GM12872 (cell line): ENCODE measurements at regions not wholly inside any gene's neighbourhood (a gene's known extent, or its start where the extent isn't known, plus 50 kb on each side); places are given as distances from the start of the nearest gene placed in this dataset.

ENCODE experiments used
- TF ChIP-seq, protein P1 (sequence below): IDR thresholded peaks from 3 replicates; pipeline ENCODE4 v1.5.1; 2011; ENCODE audit warnings: low read depth, mild to moderate bottlenecking, low read length, moderate library complexity; ENCODE audit not compliant: insufficient read depth

DNA sequence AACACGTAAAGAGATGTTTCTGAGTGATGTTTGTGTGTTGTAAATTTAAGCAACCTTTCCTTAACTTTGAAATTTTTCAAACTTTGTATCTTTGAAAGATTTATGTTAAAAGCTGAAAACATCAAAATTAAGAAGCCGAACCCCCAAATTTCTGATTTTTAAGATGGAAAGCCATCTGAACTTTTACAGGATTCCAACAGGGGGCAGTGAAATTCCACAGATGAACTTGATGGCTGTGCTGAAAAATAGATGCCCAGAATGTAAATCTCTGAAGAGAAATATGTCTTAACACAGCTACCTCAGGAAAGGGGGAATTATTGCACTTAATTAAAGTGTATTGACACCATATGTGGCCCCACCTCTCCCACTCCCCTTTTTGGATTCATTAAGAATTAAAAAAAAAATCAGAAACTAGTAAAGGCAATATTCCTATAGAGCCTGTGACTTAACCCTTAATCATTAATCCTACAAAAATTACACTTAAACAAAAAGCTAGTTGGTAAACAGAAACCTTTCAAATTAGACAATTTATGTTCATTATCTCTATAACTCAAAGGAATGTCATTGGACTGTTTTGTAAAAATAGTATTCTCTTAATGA is 597.9 kb downstream of the KCNJ2 start:
- TF ChIP-seq, protein P1, sequence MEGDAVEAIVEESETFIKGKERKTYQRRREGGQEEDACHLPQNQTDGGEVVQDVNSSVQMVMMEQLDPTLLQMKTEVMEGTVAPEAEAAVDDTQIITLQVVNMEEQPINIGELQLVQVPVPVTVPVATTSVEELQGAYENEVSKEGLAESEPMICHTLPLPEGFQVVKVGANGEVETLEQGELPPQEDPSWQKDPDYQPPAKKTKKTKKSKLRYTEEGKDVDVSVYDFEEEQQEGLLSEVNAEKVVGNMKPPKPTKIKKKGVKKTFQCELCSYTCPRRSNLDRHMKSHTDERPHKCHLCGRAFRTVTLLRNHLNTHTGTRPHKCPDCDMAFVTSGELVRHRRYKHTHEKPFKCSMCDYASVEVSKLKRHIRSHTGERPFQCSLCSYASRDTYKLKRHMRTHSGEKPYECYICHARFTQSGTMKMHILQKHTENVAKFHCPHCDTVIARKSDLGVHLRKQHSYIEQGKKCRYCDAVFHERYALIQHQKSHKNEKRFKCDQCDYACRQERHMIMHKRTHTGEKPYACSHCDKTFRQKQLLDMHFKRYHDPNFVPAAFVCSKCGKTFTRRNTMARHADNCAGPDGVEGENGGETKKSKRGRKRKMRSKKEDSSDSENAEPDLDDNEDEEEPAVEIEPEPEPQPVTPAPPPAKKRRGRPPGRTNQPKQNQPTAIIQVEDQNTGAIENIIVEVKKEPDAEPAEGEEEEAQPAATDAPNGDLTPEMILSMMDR = peak; percentile 56

DNA sequence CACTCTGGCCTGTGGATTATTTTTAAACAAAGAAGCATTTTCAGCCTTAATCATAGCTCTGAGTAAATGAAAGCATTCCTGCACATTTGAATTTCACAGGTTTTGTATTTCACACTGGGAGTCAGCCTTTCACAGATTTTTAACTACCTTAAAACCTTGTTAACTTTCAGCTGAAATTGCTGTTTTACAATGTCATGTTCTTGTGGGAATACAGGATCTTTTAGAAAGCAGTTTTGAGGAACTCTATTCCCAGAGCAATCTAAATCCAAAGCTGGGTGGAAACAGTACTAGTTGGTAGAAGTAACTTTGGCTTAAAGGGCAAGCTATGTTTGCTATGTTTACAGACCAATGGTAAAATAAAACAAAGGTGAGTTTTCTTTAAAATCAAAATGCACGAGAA is 600.6 kb downstream of the KCNJ2 start:
- TF ChIP-seq, protein P1 = no peak

DNA sequence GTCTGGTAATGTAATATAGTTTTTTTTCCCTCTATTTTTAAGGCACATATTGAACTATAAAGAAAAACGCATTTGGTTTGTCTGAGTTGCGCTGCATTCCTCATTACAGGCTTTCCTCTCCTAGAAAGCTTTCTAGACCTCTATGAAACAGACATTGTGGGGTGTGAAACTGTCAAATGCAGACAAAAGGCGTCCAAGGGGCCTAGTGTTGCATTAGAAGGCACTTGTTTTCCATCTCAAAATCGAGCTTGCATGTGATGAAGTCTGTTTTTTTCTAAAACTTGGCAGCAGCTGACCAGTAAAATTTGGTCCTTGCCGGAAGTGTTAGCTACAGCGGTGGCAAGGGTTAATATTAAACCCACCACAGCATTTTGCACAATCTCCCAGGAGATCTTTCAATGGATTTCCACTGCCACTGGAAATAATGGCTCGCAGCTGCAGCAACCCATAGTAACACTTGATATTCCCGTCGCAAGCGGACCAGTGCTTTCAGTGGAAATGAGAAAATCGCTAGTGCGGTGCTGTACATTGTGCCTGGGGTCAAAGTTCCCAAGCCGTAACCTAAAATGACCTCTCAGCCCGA is 602.6 kb downstream of the KCNJ2 start:
- TF ChIP-seq, protein P1 = no peak

DNA sequence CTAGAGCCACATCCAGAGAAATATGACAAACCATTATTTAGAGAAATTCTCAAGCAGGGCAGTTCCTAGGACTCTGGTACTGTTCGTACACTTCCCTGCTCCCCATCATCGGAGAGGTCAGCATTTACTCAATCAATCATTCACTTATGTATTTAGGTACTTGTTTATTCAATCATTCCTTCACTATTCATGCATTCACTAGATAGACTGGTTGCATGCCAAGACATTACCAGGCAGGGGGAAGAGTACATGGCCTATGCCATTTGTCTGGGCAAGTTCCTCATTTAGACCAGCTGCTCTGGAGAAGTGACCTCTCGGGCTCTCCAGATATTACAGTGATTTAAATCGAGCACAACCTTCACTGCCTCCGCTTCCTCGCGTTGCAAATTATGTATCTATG is 603.4 kb downstream of the KCNJ2 start:
- TF ChIP-seq, protein P1 = no peak

DNA sequence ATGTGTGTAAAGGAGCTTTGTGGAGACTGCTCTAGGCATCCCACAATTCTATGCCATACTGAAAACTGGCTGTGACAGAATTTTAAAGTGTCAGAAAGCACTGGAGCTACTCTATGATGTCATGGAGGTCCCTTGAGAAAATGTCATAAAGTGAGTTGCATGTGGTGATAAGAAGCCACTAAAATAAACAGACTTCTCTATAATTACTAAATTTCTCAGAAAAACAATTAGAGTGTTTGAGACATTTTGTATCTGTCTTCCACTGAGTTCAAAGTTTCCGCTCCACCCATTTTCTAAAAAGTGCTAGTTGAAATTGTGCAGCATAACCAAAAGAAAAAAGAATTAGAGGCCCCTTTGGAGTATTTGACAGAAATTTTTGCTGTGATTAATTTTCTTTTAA is 603.9 kb downstream of the KCNJ2 start:
- TF ChIP-seq, protein P1 = no peak

DNA sequence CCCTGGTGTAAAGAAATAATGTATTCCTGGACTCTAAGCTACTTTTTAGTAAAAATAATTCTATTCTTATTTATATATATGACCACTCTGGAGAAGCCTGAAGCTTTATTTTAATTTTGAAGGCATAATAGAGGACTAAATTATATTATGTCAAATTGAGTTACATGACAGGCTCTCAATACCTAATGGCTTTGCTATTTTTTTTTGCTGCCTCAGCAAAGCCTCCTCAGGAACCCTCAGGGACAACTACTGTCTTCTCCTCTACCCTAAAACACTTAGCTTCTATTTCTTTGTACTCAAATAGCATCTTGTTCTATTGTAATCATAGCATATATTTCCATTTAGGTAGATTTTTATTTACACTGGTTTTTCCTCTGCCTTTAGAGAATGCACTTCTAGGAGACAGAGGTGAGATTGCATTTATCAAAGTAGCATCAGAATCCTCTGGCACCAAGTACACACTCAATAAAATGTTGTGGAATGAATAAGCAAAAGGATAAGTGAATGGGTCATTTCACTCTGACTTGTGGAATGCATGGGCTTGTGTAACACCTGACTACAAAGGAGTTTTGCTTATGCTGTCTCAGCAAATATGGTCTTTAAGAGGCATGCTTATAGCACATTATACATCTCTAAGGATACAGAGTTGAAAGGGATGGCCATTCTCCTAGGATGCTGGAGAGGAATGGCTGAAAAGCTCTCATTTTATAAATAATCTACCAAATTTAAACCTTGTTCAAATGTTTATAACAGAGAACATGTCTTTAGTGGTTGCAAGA is 605.2 kb downstream of the KCNJ2 start:
- TF ChIP-seq, protein P1 = no peak

DNA sequence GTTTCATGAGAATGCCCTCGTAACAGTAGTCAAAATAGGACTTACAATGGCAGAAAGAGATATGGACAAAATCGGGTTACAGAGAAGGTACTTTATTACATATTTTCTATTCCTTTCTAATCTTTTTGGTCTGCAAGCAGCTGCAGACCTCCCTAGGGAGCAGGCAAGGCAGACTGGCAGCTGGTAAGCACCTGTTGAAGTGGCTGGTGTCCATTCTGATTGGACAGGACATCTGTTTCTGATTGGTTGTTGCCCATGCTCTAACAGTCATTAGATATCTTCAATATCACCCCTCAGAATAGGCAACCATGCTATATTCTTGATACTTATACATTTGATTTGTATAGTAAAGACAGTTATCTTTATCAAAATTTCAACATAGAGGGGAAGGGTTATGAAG is 606.3 kb downstream of the KCNJ2 start:
- TF ChIP-seq, protein P1 = no peak
